Fibroblast of lung (primary cell): ENCODE measurements at regions not wholly inside any gene's neighbourhood (a gene's known extent, or its start where the extent isn't known, plus 50 kb on each side); places are given as distances from the start of the nearest gene placed in this dataset.

Experiments
- EZH2 ChIP-seq: IDR thresholded peaks from 2 replicates; pipeline ENCODE4 v1.5.1; 2012; ENCODE audit warnings: low read length, control low read depth, mild to moderate bottlenecking; ENCODE audit errors: missing control alignments
- TF ChIP-seq, protein P1 (sequence below), 2 donors: IDR thresholded peaks in 1 of 2; conservative IDR thresholded peaks in 1 of 2; 1 replicate in 1 of 2; 2 replicates in 1 of 2; pipeline ENCODE4 v1.5.1; 2011 to 2012; ENCODE audit warnings: low read length in 2 of 2, control low read depth in 1 of 2, inconsistent platforms in 1 of 2, low read depth in 1 of 2, mild to moderate bottlenecking in 1 of 2

DNA sequence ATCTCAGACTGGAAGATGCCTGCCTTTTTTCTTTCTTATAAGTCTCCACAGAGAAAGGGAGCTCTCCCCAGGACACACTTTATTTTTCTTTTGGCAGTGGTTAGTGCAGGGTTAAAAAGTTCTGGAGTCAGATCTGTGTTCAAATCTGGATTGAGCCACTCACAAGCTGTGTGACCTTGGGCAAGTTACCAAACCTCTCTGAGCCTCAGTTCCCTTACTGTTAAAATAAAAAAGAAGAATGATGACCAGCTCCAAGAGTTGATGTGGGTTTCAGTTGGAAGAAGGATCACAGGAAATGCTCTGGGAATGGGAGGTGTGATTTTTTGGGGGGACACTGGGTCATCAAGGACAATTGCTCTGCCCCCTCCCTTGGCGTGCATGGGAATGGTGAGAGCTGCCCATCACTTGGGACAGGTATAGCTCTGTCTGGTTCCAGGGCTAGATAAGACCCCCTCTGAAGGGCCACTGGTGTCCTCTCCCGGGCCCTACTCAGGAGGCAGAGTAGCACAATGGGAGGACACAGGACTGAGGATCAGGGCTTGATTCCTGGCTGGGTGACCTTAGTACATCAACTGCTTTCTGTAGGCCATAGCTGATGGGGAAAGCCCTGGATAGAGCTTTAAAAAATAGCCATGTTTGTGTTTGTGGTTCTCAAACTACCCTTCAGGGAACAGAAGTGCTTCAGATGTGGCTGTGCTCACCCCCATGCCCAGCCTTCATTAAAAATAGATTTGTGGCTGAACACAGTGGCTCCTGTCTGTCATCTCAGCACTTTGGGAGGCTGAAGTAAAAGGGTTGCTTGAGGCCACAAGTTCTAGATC, 228.3 kb downstream of the MIAT start:
- TF ChIP-seq, protein P1, sequence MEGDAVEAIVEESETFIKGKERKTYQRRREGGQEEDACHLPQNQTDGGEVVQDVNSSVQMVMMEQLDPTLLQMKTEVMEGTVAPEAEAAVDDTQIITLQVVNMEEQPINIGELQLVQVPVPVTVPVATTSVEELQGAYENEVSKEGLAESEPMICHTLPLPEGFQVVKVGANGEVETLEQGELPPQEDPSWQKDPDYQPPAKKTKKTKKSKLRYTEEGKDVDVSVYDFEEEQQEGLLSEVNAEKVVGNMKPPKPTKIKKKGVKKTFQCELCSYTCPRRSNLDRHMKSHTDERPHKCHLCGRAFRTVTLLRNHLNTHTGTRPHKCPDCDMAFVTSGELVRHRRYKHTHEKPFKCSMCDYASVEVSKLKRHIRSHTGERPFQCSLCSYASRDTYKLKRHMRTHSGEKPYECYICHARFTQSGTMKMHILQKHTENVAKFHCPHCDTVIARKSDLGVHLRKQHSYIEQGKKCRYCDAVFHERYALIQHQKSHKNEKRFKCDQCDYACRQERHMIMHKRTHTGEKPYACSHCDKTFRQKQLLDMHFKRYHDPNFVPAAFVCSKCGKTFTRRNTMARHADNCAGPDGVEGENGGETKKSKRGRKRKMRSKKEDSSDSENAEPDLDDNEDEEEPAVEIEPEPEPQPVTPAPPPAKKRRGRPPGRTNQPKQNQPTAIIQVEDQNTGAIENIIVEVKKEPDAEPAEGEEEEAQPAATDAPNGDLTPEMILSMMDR (conservative IDR thresholded peaks at IDR 0.05 in 1 of 2, IDR thresholded peaks at IDR 0.05 in 1 of 2; ENCODE audit: low read depth in 1 of 2, low read length in 2 of 2), result no peak
- TF ChIP-seq EZH2, result no peak
